ENCODE measurements at regions not wholly inside any gene's neighbourhood (a gene's known extent, or its start where the extent isn't known, plus 50 kb on each side); places are given as distances from the start of the nearest gene placed in this dataset.

GRCh38 chr1:172973424-172973823, 77.3 kb downstream of the TNFSF18 start:
- H3K27ac ChIP-seq (replicated peaks) = no peak overlapping the region
- TF ChIP-seq REST (IDR thresholded peaks at IDR 0.05; ENCODE audit: insufficient replicate concordance, low read depth) = no peak
- no peak for TF ChIP-seq POLR2AphosphoS5 (IDR thresholded peaks at IDR 0.05; ENCODE audit: low read depth)
- TF ChIP-seq CTCF (IDR thresholded peaks at IDR 0.05; ENCODE audit: insufficient read depth, low read length) = no peak
- TF ChIP-seq SPI1 (IDR thresholded peaks at IDR 0.05; ENCODE audit: borderline replicate concordance, low read depth) = no peak
- no peak for TF ChIP-seq GABPA (IDR thresholded peaks at IDR 0.05; ENCODE audit: low read depth)

GRCh38 chr1:172976222-172977041, 74.3 kb downstream of the TNFSF18 start:
- DNase-seq (ENCODE audit: low read depth in 1 of 2, low spot score in 1 of 2) = no peak
- H3K27ac ChIP-seq (replicated peaks) = no peak overlapping the region

More at GRCh38 chr1:172973424-172973823, 77.3 kb downstream of the TNFSF18 start:
- H3K4me3 ChIP-seq (replicated peaks; ENCODE audit: insufficient read depth, low read length) = no peak overlapping the region
- no peaks in the 10 kb centered on the region for H3K27me3 ChIP-seq (ENCODE audit: insufficient read depth, poor library complexity, severe bottlenecking)
- no peak for DNase-seq (ENCODE audit: low read depth in 1 of 2, low spot score in 1 of 2)

More at GRCh38 chr1:172976222-172977041, 74.3 kb downstream of the TNFSF18 start:
- TF ChIP-seq CTCF (IDR thresholded peaks at IDR 0.05; ENCODE audit: insufficient read depth, low read length) (no peak), SPI1 (IDR thresholded peaks at IDR 0.05; ENCODE audit: borderline replicate concordance, low read depth) (no peak), GABPA (IDR thresholded peaks at IDR 0.05; ENCODE audit: low read depth) (no peak), REST (IDR thresholded peaks at IDR 0.05; ENCODE audit: insufficient replicate concordance, low read depth) (no peak), POLR2AphosphoS5 (IDR thresholded peaks at IDR 0.05; ENCODE audit: low read depth) (no peak)
- H3K27me3 ChIP-seq (ENCODE audit: insufficient read depth, poor library complexity, severe bottlenecking) = no peaks in the 10 kb centered on the region
- H3K4me3 ChIP-seq (replicated peaks; ENCODE audit: insufficient read depth, low read length) = no peak overlapping the region
